ENCODE measurements at regions not wholly inside any gene's neighbourhood (a gene's known extent, or its start where the extent isn't known, plus 50 kb on each side); places are given as distances from the start of the nearest gene placed in this dataset.

DNA sequence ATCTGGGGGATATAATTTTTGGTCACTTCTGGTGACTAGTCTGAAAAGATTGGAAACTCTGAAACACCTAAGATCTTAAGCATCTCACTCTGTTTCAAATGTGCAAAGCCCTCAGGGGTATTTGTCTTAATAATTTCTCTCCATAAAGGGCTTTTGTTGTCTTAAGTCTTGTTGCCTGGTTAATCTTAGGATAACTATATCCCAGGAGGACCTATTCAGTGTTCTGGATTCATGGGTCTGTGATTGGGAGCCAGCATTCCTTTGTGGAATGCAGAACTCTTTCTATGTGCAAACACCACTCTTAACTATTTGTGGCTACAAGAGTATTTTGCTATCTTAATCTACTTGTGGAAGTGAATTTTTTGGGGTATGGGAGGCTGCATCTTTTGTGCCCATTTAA lies 1573.0 kb upstream of the PRMT6 start:
- in situ Hi-C loops (cut with HindIII; ENCODE audit: low sequenced_read_pairs) = no loop called here
- H3K4me3 ChIP-seq (ENCODE audit: low read depth, low read length) = no peak overlapping the region
- TF ChIP-seq, protein P1, sequence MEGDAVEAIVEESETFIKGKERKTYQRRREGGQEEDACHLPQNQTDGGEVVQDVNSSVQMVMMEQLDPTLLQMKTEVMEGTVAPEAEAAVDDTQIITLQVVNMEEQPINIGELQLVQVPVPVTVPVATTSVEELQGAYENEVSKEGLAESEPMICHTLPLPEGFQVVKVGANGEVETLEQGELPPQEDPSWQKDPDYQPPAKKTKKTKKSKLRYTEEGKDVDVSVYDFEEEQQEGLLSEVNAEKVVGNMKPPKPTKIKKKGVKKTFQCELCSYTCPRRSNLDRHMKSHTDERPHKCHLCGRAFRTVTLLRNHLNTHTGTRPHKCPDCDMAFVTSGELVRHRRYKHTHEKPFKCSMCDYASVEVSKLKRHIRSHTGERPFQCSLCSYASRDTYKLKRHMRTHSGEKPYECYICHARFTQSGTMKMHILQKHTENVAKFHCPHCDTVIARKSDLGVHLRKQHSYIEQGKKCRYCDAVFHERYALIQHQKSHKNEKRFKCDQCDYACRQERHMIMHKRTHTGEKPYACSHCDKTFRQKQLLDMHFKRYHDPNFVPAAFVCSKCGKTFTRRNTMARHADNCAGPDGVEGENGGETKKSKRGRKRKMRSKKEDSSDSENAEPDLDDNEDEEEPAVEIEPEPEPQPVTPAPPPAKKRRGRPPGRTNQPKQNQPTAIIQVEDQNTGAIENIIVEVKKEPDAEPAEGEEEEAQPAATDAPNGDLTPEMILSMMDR (IDR thresholded peaks at IDR 0.05; ENCODE audit: low read depth, low read length, missing control alignments) = no peak
- no peak for DNase-seq (ENCODE audit: low read depth)

DNA sequence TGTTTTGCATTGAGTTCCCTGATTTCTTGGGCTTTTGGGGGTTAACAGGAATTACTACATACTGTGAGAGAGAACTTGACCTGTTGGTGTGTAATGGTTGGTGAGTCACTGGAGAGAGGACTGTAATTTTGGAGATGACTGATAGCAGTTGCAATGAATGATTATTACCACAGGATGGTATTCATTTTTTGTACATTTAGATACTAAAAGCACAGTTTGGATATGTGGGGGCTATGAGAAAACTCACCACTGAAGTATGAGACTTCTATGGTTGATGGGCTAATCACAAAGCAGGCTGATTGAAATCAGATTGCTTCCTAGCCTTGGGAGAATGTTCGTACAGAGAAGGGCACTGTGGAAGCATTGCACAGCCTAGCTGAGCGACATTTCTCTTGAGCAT lies 1571.3 kb upstream of the PRMT6 start:
- TF ChIP-seq, protein P1 (IDR thresholded peaks at IDR 0.05; ENCODE audit: low read depth, low read length, missing control alignments) = no peak
- H3K4me3 ChIP-seq (ENCODE audit: low read depth, low read length) = no peak overlapping the region
- no peak for DNase-seq (ENCODE audit: low read depth)
- in situ Hi-C loops (cut with HindIII; ENCODE audit: low sequenced_read_pairs) = no loop called here

DNA sequence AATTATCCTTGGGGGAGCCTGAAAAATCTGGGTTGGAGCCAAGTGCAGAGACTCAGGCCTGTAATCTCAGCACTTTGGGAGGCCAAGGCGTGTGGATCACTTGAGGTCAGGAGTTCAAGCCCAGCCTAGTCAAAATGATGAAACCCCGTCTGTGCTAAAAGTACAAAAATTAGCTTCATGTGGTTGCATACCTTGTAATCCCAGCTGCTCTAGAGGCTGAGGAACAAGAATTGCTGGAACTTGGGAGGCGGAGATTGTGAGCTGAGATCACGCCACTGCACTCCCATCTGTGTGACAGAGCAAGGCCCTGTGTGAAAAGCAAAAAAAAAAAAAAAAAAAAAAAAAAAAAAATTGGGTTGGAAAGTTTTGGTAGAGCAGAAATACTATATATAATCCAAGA lies 1563.6 kb upstream of the PRMT6 start:
- no peak overlapping the region for H3K4me3 ChIP-seq (ENCODE audit: low read depth, low read length)
- DNase-seq (ENCODE audit: low read depth) = no peak
- in situ Hi-C loops (cut with HindIII; ENCODE audit: low sequenced_read_pairs) = no loop called here
- TF ChIP-seq, protein P1 (IDR thresholded peaks at IDR 0.05; ENCODE audit: low read depth, low read length, missing control alignments) = no peak

DNA sequence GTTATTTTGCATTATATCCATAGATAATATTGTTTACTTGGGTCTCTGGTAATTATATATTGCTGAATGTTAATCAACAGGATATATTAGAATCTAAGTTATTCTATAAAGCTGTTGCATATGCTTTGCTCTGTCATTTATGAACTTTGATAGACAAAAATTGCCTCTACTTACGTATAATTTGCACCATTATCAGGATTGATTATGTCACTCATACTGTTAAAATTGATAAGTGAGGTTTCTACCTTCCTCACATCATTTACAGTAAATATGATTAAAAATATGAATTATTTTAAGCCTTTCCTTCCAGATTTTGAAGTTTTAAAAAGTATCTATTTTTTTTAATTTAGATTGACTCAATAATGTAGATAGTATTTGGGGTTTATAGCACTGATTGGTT lies 1540.4 kb upstream of the PRMT6 start:
- TF ChIP-seq, protein P1 (IDR thresholded peaks at IDR 0.05; ENCODE audit: low read depth, low read length, missing control alignments) = no peak
- no peak overlapping the region for H3K4me3 ChIP-seq (ENCODE audit: low read depth, low read length)
- no peak for DNase-seq (ENCODE audit: low read depth)
- in situ Hi-C loops (cut with HindIII; ENCODE audit: low sequenced_read_pairs) = no loop called here

DNA sequence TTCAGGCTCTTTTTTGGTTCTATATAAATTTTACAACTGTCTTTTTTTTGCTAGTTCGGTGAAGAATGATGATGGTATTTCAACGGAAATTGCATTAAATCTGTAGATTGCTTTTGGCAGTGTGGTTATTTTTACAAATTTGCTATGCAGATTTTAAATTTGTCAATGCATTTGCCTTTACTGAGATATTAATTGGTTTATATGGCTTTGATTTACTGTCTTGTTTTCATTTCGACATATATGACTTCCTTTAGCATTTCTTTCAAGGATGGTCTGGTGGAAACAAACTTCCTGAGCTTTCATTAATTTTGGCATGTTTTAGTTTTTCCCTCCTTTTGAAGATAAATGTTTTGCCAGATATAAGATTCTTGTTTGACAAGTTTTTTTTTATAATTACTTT lies 1522.5 kb upstream of the PRMT6 start:
- TF ChIP-seq, protein P1 (IDR thresholded peaks at IDR 0.05; ENCODE audit: low read depth, low read length, missing control alignments) = no peak
- in situ Hi-C loops (cut with HindIII; ENCODE audit: low sequenced_read_pairs) = no loop called here
- no peak for DNase-seq (ENCODE audit: low read depth)
- H3K4me3 ChIP-seq (ENCODE audit: low read depth, low read length) = no peak overlapping the region

DNA sequence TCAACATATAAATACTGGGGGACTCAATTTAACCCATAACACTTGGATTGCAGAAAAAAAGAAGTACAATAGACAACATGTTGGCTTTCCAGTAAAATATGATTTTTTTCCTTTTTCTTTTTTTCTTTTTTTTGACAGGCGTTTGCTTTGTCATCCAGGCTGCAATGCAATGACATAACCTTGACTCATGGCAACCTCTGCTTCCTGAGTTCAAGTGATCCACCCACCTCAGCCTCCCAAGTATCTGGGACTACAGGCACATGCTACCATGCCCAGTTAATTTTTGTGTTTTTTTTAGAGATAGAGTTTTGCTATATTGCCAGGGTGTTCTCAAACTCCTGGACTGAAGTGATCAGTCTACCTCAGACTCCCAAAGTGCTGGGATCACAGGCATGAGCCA lies 1512.0 kb upstream of the PRMT6 start:
- in situ Hi-C loops (cut with HindIII; ENCODE audit: low sequenced_read_pairs) = no loop called here
- TF ChIP-seq, protein P1 (IDR thresholded peaks at IDR 0.05; ENCODE audit: low read depth, low read length, missing control alignments) = no peak
- DNase-seq (ENCODE audit: low read depth) = no peak
- H3K4me3 ChIP-seq (ENCODE audit: low read depth, low read length) = no peak overlapping the region

DNA sequence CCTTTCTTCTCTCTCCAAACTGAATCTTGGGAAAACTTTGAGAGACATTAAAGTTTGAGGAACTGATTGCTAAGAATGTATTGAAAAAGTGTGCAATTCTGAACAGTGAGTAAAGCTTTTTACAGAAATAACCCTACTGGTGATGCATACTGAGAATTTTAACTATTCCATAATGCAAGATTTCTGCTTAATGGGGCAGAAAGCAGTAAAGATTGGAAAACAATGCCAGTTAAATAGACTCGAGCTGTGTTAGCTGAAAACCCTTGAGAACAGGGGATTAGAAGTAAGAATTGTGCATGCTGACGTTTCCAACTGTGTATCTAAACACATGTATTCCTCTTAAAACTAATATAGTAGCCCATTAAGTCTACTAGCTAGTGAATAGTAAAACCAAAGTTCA lies 1500.2 kb upstream of the PRMT6 start:
- TF ChIP-seq, protein P1 (IDR thresholded peaks at IDR 0.05; ENCODE audit: low read depth, low read length, missing control alignments) = no peak
- in situ Hi-C loops (cut with HindIII; ENCODE audit: low sequenced_read_pairs) = no loop called here
- no peak for DNase-seq (ENCODE audit: low read depth)
- no peak overlapping the region for H3K4me3 ChIP-seq (ENCODE audit: low read depth, low read length)
